Erythroblast (primary cell): ENCODE measurements at regions not wholly inside any gene's neighbourhood (a gene's known extent, or its start where the extent isn't known, plus 50 kb on each side); places are given as distances from the start of the nearest gene placed in this dataset.

Source experiments
- GATA1 ChIP-seq: IDR thresholded peaks from 2 replicates; pipeline ENCODE4 v1.6.1; 2011; ENCODE audit warnings: low read depth, mild to moderate bottlenecking, control low read depth, low read length, moderate library complexity
- POLR2A ChIP-seq: IDR thresholded peaks from 2 replicates; pipeline ENCODE4 v1.6.1; 2011; ENCODE audit warnings: mild to moderate bottlenecking, low read length

DNA sequence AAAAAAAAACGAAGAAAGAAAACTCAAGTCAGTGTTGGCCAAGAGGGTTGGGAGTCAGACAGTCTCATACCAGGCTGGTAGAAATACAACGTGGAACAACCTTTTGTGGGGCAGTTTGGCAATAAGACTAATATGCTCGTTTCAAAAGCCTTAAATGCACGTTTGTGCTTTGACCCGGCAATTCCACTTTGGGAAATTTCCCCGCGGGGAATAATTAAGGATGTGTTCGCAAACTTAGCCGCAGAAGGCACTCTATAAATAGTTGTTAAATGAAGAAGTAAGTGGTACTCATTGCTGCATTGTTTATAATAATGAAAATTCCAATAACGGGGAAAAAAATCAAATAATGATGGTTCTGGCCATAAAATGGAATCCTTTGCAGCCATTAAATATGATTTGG, 664.8 kb upstream of the EEF2KMT start:
- TF ChIP-seq POLR2A (no peak), GATA1 (no peak)
